ENCODE measurements at regions not wholly inside any gene's neighbourhood (a gene's known extent, or its start where the extent isn't known, plus 50 kb on each side); places are given as distances from the start of the nearest gene placed in this dataset.

- TF ChIP-seq CTBP1 (IDR thresholded peaks at IDR 0.05; ENCODE audit: borderline replicate concordance) = no peak
- TF ChIP-seq ELF4 (IDR thresholded peaks at IDR 0.05) = no peak
- TF ChIP-seq FOXA1 (IDR thresholded peaks at IDR 0.05) = no peak
- no peak for TF ChIP-seq ARNT (IDR thresholded peaks at IDR 0.05)
- TF ChIP-seq L3MBTL2 (conservative IDR thresholded peaks at IDR 0.05) = no peak
- peak; percentile 87 for TF ChIP-seq LEF1 (IDR thresholded peaks at IDR 0.05; ENCODE audit: borderline replicate concordance)
These were observed 124.4 kb upstream of the KRR1 start for GRCh38 chr12:75635606-75636444.
